Nephron (organoid): ENCODE measurements at regions not wholly inside any gene's neighbourhood (a gene's known extent, or its start where the extent isn't known, plus 50 kb on each side); places are given as distances from the start of the nearest gene placed in this dataset.

Experiments
- H3K27ac Mint-ChIP-seq, 3 experiments: 2 replicates each; pipeline ENCODE4 v1.8.0; 2020; ENCODE audit warnings: mixed read lengths in 3 of 3, mild to moderate bottlenecking in 2 of 3, moderate library complexity in 1 of 3
- H3K27me3 Mint-ChIP-seq: 2 replicates; pipeline ENCODE4 v1.8.0; 2021; ENCODE audit warnings: low read depth, mild to moderate bottlenecking, moderate library complexity, mixed read lengths
- H3K36me3 Mint-ChIP-seq: 2 replicates; pipeline ENCODE4 v1.8.0; 2020; ENCODE audit warnings: low read depth, mixed read lengths
- H3K4me1 Mint-ChIP-seq: 2 replicates; pipeline ENCODE4 v1.8.0; 2020; ENCODE audit warnings: mixed read lengths
- H3K4me3 Mint-ChIP-seq, 3 experiments: 2 replicates each; pipeline ENCODE4 v1.8.0; 2020; ENCODE audit warnings: mild to moderate bottlenecking in 3 of 3, mixed read lengths in 3 of 3, moderate library complexity in 2 of 3
- H3K9me3 Mint-ChIP-seq: 2 replicates; pipeline ENCODE4 v1.8.0; 2020; ENCODE audit warnings: mixed read lengths
- TF ChIP-seq, protein P1 (sequence below), 3 experiments: fragments of 200-600 bp; sonication (generic); IDR thresholded peaks; one replicate each; pipeline ENCODE4 v1.5.0; 2021; ENCODE audit warnings: antibody characterized with exemption in 3 of 3; ENCODE audit not compliant: unreplicated experiment in 3 of 3

- TF ChIP-seq, protein P1, sequence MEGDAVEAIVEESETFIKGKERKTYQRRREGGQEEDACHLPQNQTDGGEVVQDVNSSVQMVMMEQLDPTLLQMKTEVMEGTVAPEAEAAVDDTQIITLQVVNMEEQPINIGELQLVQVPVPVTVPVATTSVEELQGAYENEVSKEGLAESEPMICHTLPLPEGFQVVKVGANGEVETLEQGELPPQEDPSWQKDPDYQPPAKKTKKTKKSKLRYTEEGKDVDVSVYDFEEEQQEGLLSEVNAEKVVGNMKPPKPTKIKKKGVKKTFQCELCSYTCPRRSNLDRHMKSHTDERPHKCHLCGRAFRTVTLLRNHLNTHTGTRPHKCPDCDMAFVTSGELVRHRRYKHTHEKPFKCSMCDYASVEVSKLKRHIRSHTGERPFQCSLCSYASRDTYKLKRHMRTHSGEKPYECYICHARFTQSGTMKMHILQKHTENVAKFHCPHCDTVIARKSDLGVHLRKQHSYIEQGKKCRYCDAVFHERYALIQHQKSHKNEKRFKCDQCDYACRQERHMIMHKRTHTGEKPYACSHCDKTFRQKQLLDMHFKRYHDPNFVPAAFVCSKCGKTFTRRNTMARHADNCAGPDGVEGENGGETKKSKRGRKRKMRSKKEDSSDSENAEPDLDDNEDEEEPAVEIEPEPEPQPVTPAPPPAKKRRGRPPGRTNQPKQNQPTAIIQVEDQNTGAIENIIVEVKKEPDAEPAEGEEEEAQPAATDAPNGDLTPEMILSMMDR (IDR thresholded peaks at IDR 0.05; ENCODE audit: unreplicated experiment in 3 of 3) = no peak
- Mint-ChIP-seq H3K27ac (no peak overlapping the region), H3K9me3 (no peaks in the 10 kb centered on the region), H3K36me3 (no peaks in the 10 kb centered on the region), H3K4me3 (no peak overlapping the region), H3K4me1 (peaks cover 16% of the 10 kb centered on the region), H3K27me3 (peaks cover 12% of the 10 kb centered on the region)
Observed at GRCh38 chr6:137698636-137699030, 168.4 kb upstream of the TNFAIP3 start.

DNA sequence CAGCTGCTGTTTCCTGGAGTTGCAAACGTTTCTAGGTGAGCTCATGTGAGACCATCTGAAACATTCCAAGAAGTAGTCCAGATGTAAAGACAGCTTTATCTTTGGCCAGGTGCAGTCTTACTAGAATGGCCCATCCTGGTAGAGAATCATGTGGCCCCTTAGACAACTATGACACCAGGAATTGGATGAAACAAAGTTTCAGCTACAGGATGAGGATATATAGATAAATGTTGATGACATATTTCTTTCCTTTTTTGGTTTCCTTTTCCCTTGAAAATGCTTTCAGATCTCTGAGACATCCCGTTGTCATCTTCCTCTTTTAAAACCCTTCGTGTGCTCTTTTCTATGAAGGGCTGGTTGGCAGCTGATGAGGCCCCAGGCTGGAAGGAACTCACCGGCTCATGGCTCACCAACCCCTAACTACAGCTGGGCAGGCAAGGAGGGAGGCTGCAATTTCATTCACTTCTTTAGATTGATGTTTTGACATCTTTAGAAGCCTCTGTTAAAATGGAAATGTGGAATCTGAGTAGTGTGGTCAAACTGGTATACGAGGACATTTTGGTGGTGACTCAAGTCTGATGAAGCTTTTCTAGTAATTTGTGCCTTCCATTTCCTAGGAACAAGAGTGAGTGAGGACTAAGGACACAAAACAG, 167.9 kb upstream of the TNFAIP3 start:
- H3K36me3 Mint-ChIP-seq = no peaks in the 10 kb centered on the region
- peaks cover 12% of the 10 kb centered on the region for H3K27me3 Mint-ChIP-seq
- H3K27ac Mint-ChIP-seq = no peak overlapping the region
- no peak overlapping the region for H3K4me3 Mint-ChIP-seq
- H3K9me3 Mint-ChIP-seq = no peaks in the 10 kb centered on the region
- TF ChIP-seq, protein P1 (IDR thresholded peaks at IDR 0.05; ENCODE audit: unreplicated experiment in 3 of 3) = no peak
- peaks cover 16% of the 10 kb centered on the region for H3K4me1 Mint-ChIP-seq

DNA sequence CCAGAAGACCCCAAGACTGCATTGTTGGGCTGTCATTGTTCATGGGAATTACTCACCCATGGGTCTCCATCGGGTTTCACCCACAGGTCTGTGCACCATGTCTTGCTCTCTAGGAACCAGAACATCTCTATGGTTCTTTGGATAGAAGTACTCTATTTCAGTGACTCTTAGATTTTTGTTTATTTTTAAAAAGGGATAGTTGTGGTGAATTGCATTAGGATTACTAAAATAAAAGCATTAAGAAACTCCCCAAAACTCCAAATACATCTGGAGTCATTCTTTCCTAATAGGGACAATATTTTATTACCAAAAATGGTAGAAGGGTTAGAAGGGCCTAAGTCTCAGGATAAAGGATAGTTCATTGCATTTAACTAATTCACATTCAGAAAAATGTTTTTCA, 166.9 kb upstream of the TNFAIP3 start:
- Mint-ChIP-seq H3K4me3 (no peak overlapping the region), H3K4me1 (peaks cover 16% of the 10 kb centered on the region), H3K36me3 (no peaks in the 10 kb centered on the region), H3K27me3 (peaks cover 12% of the 10 kb centered on the region), H3K27ac (no peak overlapping the region), H3K9me3 (no peaks in the 10 kb centered on the region)
- TF ChIP-seq, protein P1 (IDR thresholded peaks at IDR 0.05; ENCODE audit: unreplicated experiment in 3 of 3) = no peak

DNA sequence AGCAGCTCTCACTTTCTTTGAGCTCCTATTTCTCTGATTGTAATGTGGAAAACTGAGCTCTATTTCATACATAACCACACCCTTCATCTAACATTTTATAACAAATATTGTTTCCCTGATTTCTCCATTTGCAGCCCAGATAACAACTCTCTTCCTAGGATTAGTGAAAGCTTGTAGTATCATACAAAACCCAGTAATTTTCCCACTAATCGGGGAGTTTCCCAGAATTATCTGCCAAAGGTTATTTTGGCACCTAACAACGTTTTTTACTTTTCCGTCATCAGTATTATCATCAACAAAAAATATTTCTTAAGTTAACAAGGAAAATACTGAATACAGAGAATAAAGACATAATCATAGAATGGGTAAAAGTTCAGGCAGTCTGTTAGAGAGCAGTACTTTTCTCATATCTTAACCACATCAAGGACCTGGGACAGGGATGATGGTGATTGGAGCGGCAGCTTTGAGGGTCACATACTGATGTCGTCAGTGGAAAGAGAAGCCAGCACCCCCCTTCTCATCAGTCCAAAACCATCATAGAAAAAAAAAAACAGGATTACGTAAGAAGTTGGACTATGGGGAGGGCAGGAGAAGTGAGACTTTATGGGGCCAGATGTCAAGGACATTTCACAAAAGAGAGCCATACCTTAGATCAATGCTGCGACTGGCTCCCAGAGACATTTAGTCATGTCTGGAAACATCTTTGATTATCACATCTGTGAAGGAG, 166.1 kb upstream of the TNFAIP3 start:
- H3K9me3 Mint-ChIP-seq = no peaks in the 10 kb centered on the region
- peaks cover 9% of the 10 kb centered on the region for H3K27me3 Mint-ChIP-seq
- H3K27ac Mint-ChIP-seq = no peak overlapping the region
- H3K4me1 Mint-ChIP-seq = peaks cover 16% of the 10 kb centered on the region
- H3K36me3 Mint-ChIP-seq = no peaks in the 10 kb centered on the region
- TF ChIP-seq, protein P1 (IDR thresholded peaks at IDR 0.05; ENCODE audit: unreplicated experiment in 3 of 3) = no peak
- H3K4me3 Mint-ChIP-seq = no peak overlapping the region

DNA sequence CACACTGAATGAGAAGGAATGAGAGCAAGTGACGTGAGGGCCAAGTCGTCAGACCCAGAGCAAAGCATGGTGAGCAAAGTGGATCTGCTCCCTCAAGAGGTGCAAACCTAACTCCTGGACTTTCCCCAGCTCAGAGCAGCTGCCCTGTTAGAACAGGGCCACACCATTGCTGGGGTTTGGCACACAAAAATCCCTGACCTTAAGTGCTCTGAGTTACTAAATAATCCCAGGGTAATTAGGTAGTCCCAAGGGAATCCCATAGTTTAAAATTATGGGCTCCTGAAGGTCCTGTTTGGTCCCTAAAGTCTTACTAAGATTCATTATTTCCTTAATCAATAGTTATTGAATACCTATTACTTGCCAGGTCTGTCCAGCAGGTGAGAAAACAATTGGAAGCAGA, 165.1 kb upstream of the TNFAIP3 start:
- Mint-ChIP-seq H3K9me3 (no peaks in the 10 kb centered on the region), H3K27me3 (peaks cover 11% of the 10 kb centered on the region), H3K4me1 (peaks cover 15% of the 10 kb centered on the region), H3K27ac (no peak overlapping the region), H3K36me3 (no peaks in the 10 kb centered on the region), H3K4me3 (no peak overlapping the region)
- TF ChIP-seq, protein P1 (IDR thresholded peaks at IDR 0.05; ENCODE audit: unreplicated experiment in 3 of 3) = no peak
